ENCODE measurements at regions not wholly inside any gene's neighbourhood (a gene's known extent, or its start where the extent isn't known, plus 50 kb on each side); places are given as distances from the start of the nearest gene placed in this dataset.

DNA sequence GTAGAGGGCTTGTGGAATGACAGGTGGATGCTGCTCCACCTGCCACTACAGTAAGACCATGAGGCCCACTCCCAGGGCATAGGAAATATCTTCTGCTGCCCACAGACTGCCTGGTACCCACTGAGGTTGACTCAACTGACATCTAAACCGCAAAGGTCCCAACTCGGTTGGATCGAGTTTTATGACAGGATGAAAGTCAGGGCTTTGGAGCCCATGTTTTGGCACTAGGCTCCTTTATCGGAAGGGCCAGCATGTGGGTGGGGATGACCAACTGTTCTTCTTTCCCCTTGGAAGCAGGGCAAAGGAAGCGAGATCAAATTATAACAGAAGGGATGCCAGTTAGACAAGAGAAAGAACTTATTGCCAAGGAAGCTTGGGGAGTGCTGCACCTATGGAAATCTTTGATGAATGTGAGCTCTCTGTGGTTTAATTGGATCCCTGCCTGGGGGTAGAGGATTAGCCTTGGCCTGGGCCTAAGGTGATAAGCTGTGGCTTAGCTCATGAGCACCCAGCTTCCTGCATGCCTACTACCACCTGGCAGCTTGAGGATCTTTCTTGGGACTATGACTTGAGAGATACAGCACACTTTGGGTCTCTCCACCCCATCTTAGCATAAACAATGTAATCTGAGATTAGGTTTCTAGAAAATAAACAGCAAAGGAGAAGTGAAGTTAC is 121.8 kb downstream of the KCNA5 start:
- TF ChIP-seq, protein P1, sequence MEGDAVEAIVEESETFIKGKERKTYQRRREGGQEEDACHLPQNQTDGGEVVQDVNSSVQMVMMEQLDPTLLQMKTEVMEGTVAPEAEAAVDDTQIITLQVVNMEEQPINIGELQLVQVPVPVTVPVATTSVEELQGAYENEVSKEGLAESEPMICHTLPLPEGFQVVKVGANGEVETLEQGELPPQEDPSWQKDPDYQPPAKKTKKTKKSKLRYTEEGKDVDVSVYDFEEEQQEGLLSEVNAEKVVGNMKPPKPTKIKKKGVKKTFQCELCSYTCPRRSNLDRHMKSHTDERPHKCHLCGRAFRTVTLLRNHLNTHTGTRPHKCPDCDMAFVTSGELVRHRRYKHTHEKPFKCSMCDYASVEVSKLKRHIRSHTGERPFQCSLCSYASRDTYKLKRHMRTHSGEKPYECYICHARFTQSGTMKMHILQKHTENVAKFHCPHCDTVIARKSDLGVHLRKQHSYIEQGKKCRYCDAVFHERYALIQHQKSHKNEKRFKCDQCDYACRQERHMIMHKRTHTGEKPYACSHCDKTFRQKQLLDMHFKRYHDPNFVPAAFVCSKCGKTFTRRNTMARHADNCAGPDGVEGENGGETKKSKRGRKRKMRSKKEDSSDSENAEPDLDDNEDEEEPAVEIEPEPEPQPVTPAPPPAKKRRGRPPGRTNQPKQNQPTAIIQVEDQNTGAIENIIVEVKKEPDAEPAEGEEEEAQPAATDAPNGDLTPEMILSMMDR (IDR thresholded peaks at IDR 0.05; ENCODE audit: insufficient read depth, low read length, poor library complexity, severe bottlenecking) = no peak
- H3K4me3 ChIP-seq (replicated peaks; ENCODE audit: low read depth, low read length) = no peak overlapping the region
- DNase-seq (ENCODE audit: extremely low read depth, insufficient read length) = no peak
- no peaks in the 10 kb centered on the region for H3K36me3 ChIP-seq (ENCODE audit: control insufficient read depth, insufficient read depth, low read length)
- H3K27me3 ChIP-seq (replicated peaks; ENCODE audit: control insufficient read depth, insufficient read depth, low read length) = no peaks in the 10 kb centered on the region; the same call in none of the 2 replicates

DNA sequence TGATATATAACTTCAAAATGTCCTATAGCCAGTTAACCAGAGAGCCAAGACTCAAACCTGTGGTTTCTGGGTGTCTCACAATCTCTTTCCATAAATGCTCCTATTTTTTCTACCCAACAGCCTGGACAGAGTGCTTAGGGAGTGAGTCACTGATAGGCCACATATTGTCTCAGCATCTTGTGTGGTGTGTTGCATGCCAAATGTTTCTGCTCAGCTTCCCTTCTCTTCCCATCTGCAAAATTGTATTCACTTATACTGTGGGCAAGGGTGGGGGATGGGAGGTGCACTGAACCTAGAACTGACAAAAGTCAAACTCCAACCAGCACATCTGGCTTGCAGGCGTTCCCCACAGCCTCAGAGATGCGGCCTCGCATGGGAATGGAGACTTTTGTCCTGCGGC is 123.3 kb downstream of the KCNA5 start:
- no peaks in the 10 kb centered on the region; the same call in none of the 2 replicates for H3K27me3 ChIP-seq (replicated peaks; ENCODE audit: control insufficient read depth, insufficient read depth, low read length)

GRCh38 chr12:5168148-5168547 is 124.5 kb downstream of the KCNA5 start:
- DNase-seq (ENCODE audit: extremely low read depth, insufficient read length) = no peak
- Histone ChIP-seq H3K36me3 (ENCODE audit: control insufficient read depth, insufficient read depth, low read length) (no peaks in the 10 kb centered on the region), H3K4me3 (replicated peaks; ENCODE audit: low read depth, low read length) (no peak overlapping the region), H3K27me3 (replicated peaks; ENCODE audit: control insufficient read depth, insufficient read depth, low read length) (no peaks in the 10 kb centered on the region; the same call in none of the 2 replicates)
- TF ChIP-seq, protein P1 (IDR thresholded peaks at IDR 0.05; ENCODE audit: insufficient read depth, low read length, poor library complexity, severe bottlenecking) = no peak

More for the DNA sequence above, 123.3 kb downstream of the KCNA5 start:
- no peak for DNase-seq (ENCODE audit: extremely low read depth, insufficient read length)
- TF ChIP-seq, protein P1 (IDR thresholded peaks at IDR 0.05; ENCODE audit: insufficient read depth, low read length, poor library complexity, severe bottlenecking) = no peak
- H3K36me3 ChIP-seq (ENCODE audit: control insufficient read depth, insufficient read depth, low read length) = no peaks in the 10 kb centered on the region
- no peak overlapping the region for H3K4me3 ChIP-seq (replicated peaks; ENCODE audit: low read depth, low read length)

DNA sequence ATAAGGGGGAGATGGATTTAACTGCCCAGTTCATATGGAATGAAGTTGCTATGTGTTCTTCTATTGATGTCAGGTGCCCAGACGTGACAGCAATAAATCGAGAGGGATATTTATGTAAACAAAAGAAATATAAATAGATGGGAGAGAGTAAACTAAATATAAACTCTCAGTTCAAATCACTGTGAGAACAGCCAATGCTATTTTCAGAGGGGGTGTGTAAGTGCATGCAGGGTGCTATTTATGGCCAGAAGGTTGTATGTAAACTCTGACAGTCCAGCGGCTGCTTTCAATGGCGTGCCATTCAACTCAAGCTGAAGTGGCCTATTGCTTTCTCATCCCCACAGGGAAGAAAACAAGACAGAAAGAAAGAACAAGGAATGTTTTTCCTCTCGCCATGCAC is 127.2 kb downstream of the KCNA5 start:
- Histone ChIP-seq H3K4me3 (replicated peaks; ENCODE audit: low read depth, low read length) (no peak overlapping the region), H3K27me3 (replicated peaks; ENCODE audit: control insufficient read depth, insufficient read depth, low read length) (no peaks in the 10 kb centered on the region; the same call in none of the 2 replicates), H3K36me3 (ENCODE audit: control insufficient read depth, insufficient read depth, low read length) (no peaks in the 10 kb centered on the region)
- TF ChIP-seq, protein P1 (IDR thresholded peaks at IDR 0.05; ENCODE audit: insufficient read depth, low read length, poor library complexity, severe bottlenecking) = no peak
- no peak for DNase-seq (ENCODE audit: extremely low read depth, insufficient read length)

- TF ChIP-seq, protein P1 (IDR thresholded peaks at IDR 0.05; ENCODE audit: insufficient read depth, low read length, poor library complexity, severe bottlenecking) = peak; percentile 47
- no peak overlapping the region for H3K4me3 ChIP-seq (replicated peaks; ENCODE audit: low read depth, low read length)
- DNase-seq (ENCODE audit: extremely low read depth, insufficient read length) = no peak
Measured at GRCh38 chr12:5171701-5172100, 128.0 kb downstream of the KCNA5 start.

More at GRCh38 chr12:5171701-5172100, 128.0 kb downstream of the KCNA5 start:
- Histone ChIP-seq H3K27me3 (replicated peaks; ENCODE audit: control insufficient read depth, insufficient read depth, low read length) (no peaks in the 10 kb centered on the region; the same call in none of the 2 replicates), H3K36me3 (ENCODE audit: control insufficient read depth, insufficient read depth, low read length) (no peaks in the 10 kb centered on the region)

All from GM06990 (cell line).